Esophagus squamous epithelium (tissue), 5 donors: ENCODE measurements at regions not wholly inside any gene's neighbourhood (a gene's known extent, or its start where the extent isn't known, plus 50 kb on each side); places are given as distances from the start of the nearest gene placed in this dataset.

Experiments
- DNase-seq: peaks from one replicate; lab custom pipeline; 2025; lab: John Stamatoyannopoulos, UW
- H3K27ac ChIP-seq, 4 donors: fragments of 200-600 bp; sonication (generic); one replicate each; pipeline ENCODE4 v1.5.1; 2016 to 2019; ENCODE audit warnings: mild to moderate bottlenecking in 1 of 4
- H3K27me3 ChIP-seq, 4 donors: fragments of 200-600 bp; sonication (generic); 1 replicate in 3 of 4; 2 replicates in 1 of 4; pipeline versions ENCODE4 v1.5.1 to v1.6.0; 2017 to 2021; ENCODE audit warnings: antibody characterized with exemption in 1 of 4
- H3K36me3 ChIP-seq, 3 donors: fragments of 200-600 bp; sonication (generic); one replicate each; pipeline ENCODE4 v1.5.1; 2016 to 2019
- H3K4me1 ChIP-seq, 3 donors: fragments of 200-600 bp; sonication (generic); one replicate each; pipeline ENCODE4 v1.5.1; 2017 to 2019
- H3K4me3 ChIP-seq, 4 donors: fragments of 200-600 bp; sonication (generic); 1 replicate in 3 of 4; 2 replicates in 1 of 4; pipeline ENCODE4 v1.5.1; 2016 to 2019; ENCODE audit warnings: mild to moderate bottlenecking in 2 of 4, moderate library complexity in 1 of 4
- H3K9me3 ChIP-seq, 3 donors: fragments of 200-600 bp; sonication (generic); one replicate each; pipeline ENCODE4 v1.5.1; 2016 to 2019
- CTCF ChIP-seq, 6 experiments: fragments of 450-650 bp in 4 of 6; fragments of 200-600 bp in 2 of 6; sonication (generic) in 2 of 6; IDR thresholded peaks; one replicate each; pipeline ENCODE4 v1.5.1; 2016 to 2019; ENCODE audit warnings: antibody characterized with exemption in 6 of 6, mild to moderate bottlenecking in 4 of 6, moderate library complexity in 4 of 6
- POLR2A ChIP-seq, 4 donors: fragments of 450-650 bp; IDR thresholded peaks; one replicate each; pipeline ENCODE4 v1.6.1; 2017; ENCODE audit warnings: antibody characterized with exemption in 4 of 4, mild to moderate bottlenecking in 4 of 4, moderate library complexity in 3 of 4
- WGBS, 2 donors: methylation state at CpG; one replicate each; pipeline ENCODE4 v1.1.5; 2018; 5-methylcytosine and 5-hydroxymethylcytosine counted together
- intact Hi-C: fragments of 100-400 bp; cut with DNase I; formaldehyde crosslinking; loops from one replicate; pipeline ENCODE4 v1.15.0; 2022
- donor health status: DM: yes; HTN: yes; CAD: no.

GRCh38 chr4:181858741-181859140, 384.5 kb upstream of the TENM3 start:
- H3K4me1 ChIP-seq, result no peaks in the 10 kb centered on the region
- no peak for DNase-seq
- H3K9me3 ChIP-seq, result no peaks in the 10 kb centered on the region
- intact Hi-C loops, result no loop called here
- H3K27me3 ChIP-seq, result no peaks in the 10 kb centered on the region
- no peak overlapping the region for H3K27ac ChIP-seq
- 63 to 66% methylated on average over 4 of the region's 4 CpGs for WGBS, 2 donors
- H3K36me3 ChIP-seq, result no peaks in the 10 kb centered on the region
- no peak overlapping the region for H3K4me3 ChIP-seq
- TF ChIP-seq POLR2A (IDR thresholded peaks at IDR 0.05) (no peak), CTCF (IDR thresholded peaks at IDR 0.05) (no peak)

GRCh38 chr4:181859439-181859838, 383.8 kb upstream of the TENM3 start:
- DNase-seq, result no peak

GRCh38 chr4:181860157-181860556, 383.0 kb upstream of the TENM3 start:
- Histone ChIP-seq H3K27me3 (no peaks in the 10 kb centered on the region), H3K27ac (no peak overlapping the region), H3K9me3 (no peaks in the 10 kb centered on the region), H3K4me3 (no peak overlapping the region), H3K4me1 (no peaks in the 10 kb centered on the region), H3K36me3 (no peaks in the 10 kb centered on the region)
- no peak for DNase-seq
- WGBS, 2 donors, result 51 to 75% methylated on average over 7 of the region's 7 CpGs
- intact Hi-C loops, result no loop called here
- TF ChIP-seq CTCF (IDR thresholded peaks at IDR 0.05) (no peak), POLR2A (IDR thresholded peaks at IDR 0.05) (no peak)

More at GRCh38 chr4:181859439-181859838, 383.8 kb upstream of the TENM3 start:
- no peaks in the 10 kb centered on the region for H3K36me3 ChIP-seq
- H3K4me1 ChIP-seq, result no peaks in the 10 kb centered on the region
- WGBS, 2 donors, result 87 to 89% methylated on average over 2 of the region's 2 CpGs
- no peaks in the 10 kb centered on the region for H3K9me3 ChIP-seq
- no peak for TF ChIP-seq POLR2A (IDR thresholded peaks at IDR 0.05)
- TF ChIP-seq CTCF (IDR thresholded peaks at IDR 0.05), result no peak
- no peak overlapping the region for H3K4me3 ChIP-seq
- intact Hi-C loops, result no loop called here
- no peaks in the 10 kb centered on the region for H3K27me3 ChIP-seq
- H3K27ac ChIP-seq, result no peak overlapping the region

GRCh38 chr4:181860668-181861067, 382.5 kb upstream of the TENM3 start:
- Histone ChIP-seq H3K27ac (no peak overlapping the region), H3K4me3 (no peak overlapping the region), H3K4me1 (no peaks in the 10 kb centered on the region), H3K27me3 (no peaks in the 10 kb centered on the region), H3K9me3 (no peaks in the 10 kb centered on the region), H3K36me3 (no peaks in the 10 kb centered on the region)
- no peak for TF ChIP-seq CTCF (IDR thresholded peaks at IDR 0.05)
- no peak for TF ChIP-seq POLR2A (IDR thresholded peaks at IDR 0.05)
- intact Hi-C loops, result no loop called here
- WGBS, 2 donors, result 67 to 84% methylated on average over 4 of the region's 4 CpGs
- DNase-seq, result no peak

- Histone ChIP-seq H3K9me3 (no peaks in the 10 kb centered on the region), H3K27me3 (no peaks in the 10 kb centered on the region), H3K4me1 (no peaks in the 10 kb centered on the region), H3K4me3 (no peak overlapping the region), H3K27ac (no peak overlapping the region), H3K36me3 (no peaks in the 10 kb centered on the region)
- 75 to 77% methylated on average over 3 of the region's 3 CpGs for WGBS, 2 donors
- intact Hi-C loops, result no loop called here
- DNase-seq, result no peak
- no peak for TF ChIP-seq CTCF (IDR thresholded peaks at IDR 0.05)
- no peak for TF ChIP-seq POLR2A (IDR thresholded peaks at IDR 0.05)
Measured at GRCh38 chr4:181863856-181864255, 379.3 kb upstream of the TENM3 start.
